Breast epithelium (tissue), 4 donors: ENCODE measurements at regions not wholly inside any gene's neighbourhood (a gene's known extent, or its start where the extent isn't known, plus 50 kb on each side); places are given as distances from the start of the nearest gene placed in this dataset.

Experiments
- DNase-seq, 2 donors: peaks; one replicate each; pipeline ENCODE4 v3.0.0-alpha.2; 2019; ENCODE audit warnings: low spot score in 2 of 2
- H3K27ac ChIP-seq, 2 donors: fragments of 200-600 bp; sonication (generic) in 1 of 2; one replicate each; pipeline ENCODE4 v1.5.1; 2016 to 2019; ENCODE audit warnings: mild to moderate bottlenecking in 1 of 2
- H3K27me3 ChIP-seq, 2 donors: fragments of 200-600 bp; sonication (generic) in 1 of 2; one replicate each; pipeline versions ENCODE4 v1.5.1 to v1.6.0; 2017 to 2019; ENCODE audit warnings: control low read depth in 1 of 2, mild to moderate bottlenecking in 1 of 2
- H3K36me3 ChIP-seq: fragments of 200-600 bp; one replicate; pipeline ENCODE4 v1.5.1; 2019
- H3K4me1 ChIP-seq, 2 donors: fragments of 200-600 bp; sonication (generic); one replicate each; pipeline ENCODE4 v1.5.1; 2016 to 2019; ENCODE audit warnings: control low read depth in 1 of 2
- H3K4me3 ChIP-seq, 3 donors: fragments of 200-600 bp; sonication (generic); 1 replicate in 2 of 3; 2 replicates in 1 of 3; pipeline ENCODE4 v1.5.1; 2016 to 2019; ENCODE audit warnings: mild to moderate bottlenecking in 3 of 3, moderate library complexity in 2 of 3
- H3K9me3 ChIP-seq, 2 donors: fragments of 200-600 bp; sonication (generic) in 1 of 2; one replicate each; pipeline ENCODE4 v1.5.1; 2016 to 2019; ENCODE audit warnings: control low read depth in 1 of 2
- CTCF ChIP-seq, 3 donors: fragments of 450-650 bp; IDR thresholded peaks; one replicate each; pipeline ENCODE4 v1.5.1; 2016 to 2017; ENCODE audit warnings: antibody characterized with exemption in 3 of 3, mild to moderate bottlenecking in 3 of 3, moderate library complexity in 3 of 3
- POLR2A ChIP-seq: fragments of 450-650 bp; IDR thresholded peaks from one replicate; pipeline ENCODE4 v1.6.1; 2016; ENCODE audit warnings: antibody characterized with exemption, mild to moderate bottlenecking, moderate library complexity
- POLR2AphosphoS5 ChIP-seq, 3 donors: sonication (generic); formaldehyde crosslinking; IDR thresholded peaks; one replicate each; pipeline ENCODE4 v1.6.1; 2017; ENCODE audit warnings: antibody characterized with exemption in 3 of 3
- intact Hi-C: fragments of 100-400 bp; cut with DNase I; formaldehyde crosslinking; loops from one replicate; pipeline ENCODE4 v1.15.1; 2023; ENCODE audit warnings: low total_unique reads

GRCh38 chr16:82300374-82300951 lies 130.4 kb upstream of the MPHOSPH6 start:
- TF ChIP-seq CTCF (IDR thresholded peaks at IDR 0.05) (no peak), POLR2AphosphoS5 (IDR thresholded peaks at IDR 0.05) (no peak), POLR2A (no peak)
- Histone ChIP-seq H3K9me3 (no peaks in the 10 kb centered on the region), H3K4me3 (no peak overlapping the region), H3K36me3 (no peaks in the 10 kb centered on the region), H3K27ac (no peak overlapping the region), H3K4me1 (no peaks in the 10 kb centered on the region), H3K27me3 (no peaks in the 10 kb centered on the region)
- DNase-seq, result no peak
- intact Hi-C loops, result no loop called here

- TF ChIP-seq POLR2AphosphoS5 (IDR thresholded peaks at IDR 0.05), result no peak
- no peak for TF ChIP-seq CTCF (IDR thresholded peaks at IDR 0.05)
- TF ChIP-seq POLR2A, result no peak
- no peak for DNase-seq
- Histone ChIP-seq H3K4me3 (no peak overlapping the region), H3K4me1 (no peaks in the 10 kb centered on the region), H3K36me3 (no peaks in the 10 kb centered on the region), H3K27ac (no peak overlapping the region), H3K27me3 (no peaks in the 10 kb centered on the region), H3K9me3 (no peaks in the 10 kb centered on the region)
- intact Hi-C loops, result no loop called here
Measured at GRCh38 chr16:82298472-82298871, 128.4 kb upstream of the MPHOSPH6 start.

- TF ChIP-seq CTCF (IDR thresholded peaks at IDR 0.05) (no peak), POLR2A (no peak), POLR2AphosphoS5 (IDR thresholded peaks at IDR 0.05) (no peak)
- Histone ChIP-seq H3K36me3 (no peaks in the 10 kb centered on the region), H3K27me3 (no peaks in the 10 kb centered on the region), H3K4me3 (no peak overlapping the region), H3K9me3 (no peaks in the 10 kb centered on the region), H3K27ac (no peak overlapping the region), H3K4me1 (no peaks in the 10 kb centered on the region)
- DNase-seq, result no peak
- intact Hi-C loops, result no loop called here
Measured at GRCh38 chr16:82295290-82296201, 125.5 kb upstream of the MPHOSPH6 start.

GRCh38 chr16:82293671-82294070 lies 123.6 kb upstream of the MPHOSPH6 start:
- Histone ChIP-seq H3K4me3 (no peak overlapping the region), H3K9me3 (no peaks in the 10 kb centered on the region), H3K27me3 (no peaks in the 10 kb centered on the region), H3K27ac (no peak overlapping the region), H3K36me3 (no peaks in the 10 kb centered on the region), H3K4me1 (no peaks in the 10 kb centered on the region)
- intact Hi-C loops, result no loop called here
- no peak for TF ChIP-seq CTCF (IDR thresholded peaks at IDR 0.05)
- TF ChIP-seq POLR2A, result no peak
- no peak for TF ChIP-seq POLR2AphosphoS5 (IDR thresholded peaks at IDR 0.05)
- no peak for DNase-seq

GRCh38 chr16:82287937-82288336 lies 117.9 kb upstream of the MPHOSPH6 start:
- H3K4me3 ChIP-seq, result no peak overlapping the region
- H3K9me3 ChIP-seq, result no peaks in the 10 kb centered on the region
- intact Hi-C loops, result no loop called here
- H3K27me3 ChIP-seq, result no peaks in the 10 kb centered on the region
- TF ChIP-seq POLR2AphosphoS5 (IDR thresholded peaks at IDR 0.05), result no peak
- TF ChIP-seq POLR2A, result no peak
- no peak for TF ChIP-seq CTCF (IDR thresholded peaks at IDR 0.05)
- no peaks in the 10 kb centered on the region for H3K36me3 ChIP-seq
- H3K4me1 ChIP-seq, result no peaks in the 10 kb centered on the region
- DNase-seq, result no peak
- H3K27ac ChIP-seq, result no peak overlapping the region
